T-helper 2 cell treated with Interferon-gamma antibody and Interleukin-4, amounts not matched to agents 5 μg/mL and 100 μg/mL, for 36 hours (primary cell): ENCODE measurements at regions not wholly inside any gene's neighbourhood (a gene's known extent, or its start where the extent isn't known, plus 50 kb on each side); places are given as distances from the start of the nearest gene placed in this dataset.
"Not testable (repeated sequence)": the region's sequence is repeated elsewhere in the genome, so short reads cannot be mapped to it uniquely, and the experiment has no call there.

ENCODE experiments used
- DNase-seq: peaks from one replicate; pipeline ENCODE4 v3.0.0; 2021; ENCODE audit warnings: low spot score
- H3K27ac Mint-ChIP-seq: one replicate; pipeline ENCODE4 v1.8.0; 2021; ENCODE audit warnings: mild to moderate bottlenecking, mixed read lengths
- H3K27me3 Mint-ChIP-seq: one replicate; pipeline ENCODE4 v1.8.0; 2021; ENCODE audit warnings: low read depth, mixed read lengths
- H3K36me3 Mint-ChIP-seq: one replicate; pipeline ENCODE4 v1.8.0; 2021; ENCODE audit warnings: low read depth, mixed read lengths
- H3K4me1 Mint-ChIP-seq: one replicate; pipeline ENCODE4 v1.8.0; 2021; ENCODE audit warnings: low read depth, mixed read lengths
- H3K4me3 Mint-ChIP-seq: one replicate; pipeline ENCODE4 v1.8.0; 2022; ENCODE audit warnings: mild to moderate bottlenecking, moderate library complexity, mixed read lengths
- H3K9me3 Mint-ChIP-seq: one replicate; pipeline ENCODE4 v1.8.0; 2021; ENCODE audit warnings: mixed read lengths

DNA sequence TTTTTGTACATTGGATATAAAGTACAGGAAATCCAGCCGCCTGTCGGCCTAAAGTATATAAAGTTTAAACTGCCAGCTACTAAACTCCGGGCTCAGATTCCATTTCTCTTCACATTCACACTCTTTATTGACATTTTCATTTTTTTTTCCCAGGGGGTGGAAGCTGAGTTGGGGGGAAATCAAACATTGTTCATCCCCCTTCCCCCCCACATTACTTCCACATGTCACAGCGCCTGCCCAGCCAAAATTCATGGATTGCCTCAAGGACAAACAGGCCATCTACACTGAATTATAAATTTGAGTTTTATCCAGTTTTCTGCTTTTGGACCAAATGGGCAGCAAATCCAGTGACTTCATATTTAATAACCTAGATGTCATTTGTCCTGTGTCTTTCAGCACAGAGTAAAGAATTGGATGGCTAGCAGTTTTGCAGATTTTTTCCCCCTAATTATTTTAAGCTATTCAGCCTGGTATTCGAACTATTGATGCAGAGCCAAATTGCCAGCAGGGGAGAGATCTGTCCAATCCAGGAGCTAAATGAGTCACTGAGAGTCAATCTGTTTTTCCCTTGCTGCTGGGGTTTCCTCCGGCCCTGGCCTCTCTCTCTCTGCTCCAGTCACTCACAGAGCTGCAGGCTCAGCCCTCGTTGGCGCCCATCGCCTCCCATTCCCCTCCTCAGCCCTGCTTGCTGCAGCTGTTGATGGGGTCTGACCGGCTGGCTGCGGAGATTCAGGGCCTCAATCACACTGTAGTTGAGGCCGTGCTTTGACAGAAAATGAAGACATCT, 98.0 kb downstream of the LMO4 start:
- no peaks in the 10 kb centered on the region for H3K9me3 Mint-ChIP-seq

DNA sequence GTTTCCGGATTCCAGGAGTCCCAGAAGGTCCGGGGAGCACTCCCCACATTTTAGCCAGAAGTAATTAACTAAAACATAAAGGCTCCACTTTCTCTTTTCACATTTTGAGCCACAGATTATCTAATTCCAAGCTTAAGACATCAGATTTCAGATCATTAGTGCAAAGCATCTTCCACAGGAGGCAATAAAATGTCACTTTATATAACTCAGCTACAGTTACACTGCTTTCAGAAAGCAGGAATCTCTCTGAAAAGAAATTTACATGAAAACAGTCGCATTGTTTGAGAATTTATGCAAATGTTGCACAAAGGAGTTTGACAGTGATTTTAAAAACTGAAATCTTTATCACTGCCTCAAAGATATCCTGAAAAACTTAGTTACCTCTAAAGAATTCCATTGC, 99.7 kb downstream of the LMO4 start:
- no peaks in the 10 kb centered on the region for H3K36me3 Mint-ChIP-seq
- no peak for DNase-seq
- H3K4me1 Mint-ChIP-seq: no peaks in the 10 kb centered on the region
- H3K4me3 Mint-ChIP-seq: no peak overlapping the region
- peaks cover 31% of the 10 kb centered on the region for H3K27me3 Mint-ChIP-seq
- no peak overlapping the region for H3K27ac Mint-ChIP-seq
- H3K9me3 Mint-ChIP-seq: no peaks in the 10 kb centered on the region

More for the DNA sequence above, 98.0 kb downstream of the LMO4 start:
- no peak overlapping the region for H3K4me3 Mint-ChIP-seq
- H3K4me1 Mint-ChIP-seq: no peaks in the 10 kb centered on the region
- no peak overlapping the region for H3K27ac Mint-ChIP-seq
- peaks cover 26% of the 10 kb centered on the region for H3K27me3 Mint-ChIP-seq
- no peak for DNase-seq
- no peaks in the 10 kb centered on the region for H3K36me3 Mint-ChIP-seq

DNA sequence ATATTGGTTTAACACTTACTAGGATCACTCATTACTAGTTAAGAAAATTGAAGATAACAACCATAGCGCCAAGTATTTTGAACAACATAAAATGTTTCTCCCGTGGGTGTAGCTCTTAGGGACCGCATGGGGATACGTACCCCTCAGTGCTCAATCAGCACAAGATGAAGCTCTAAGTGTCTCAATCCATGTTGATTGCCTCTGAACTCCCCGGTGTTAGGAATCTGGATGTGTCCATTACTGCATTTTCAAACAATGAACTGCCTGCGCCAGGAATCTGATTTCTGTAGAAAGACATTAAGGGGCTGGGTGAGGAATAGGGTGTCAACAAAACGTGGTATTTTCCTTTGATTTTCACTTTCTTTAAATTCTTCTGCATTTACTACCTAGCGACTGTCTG, 100.2 kb downstream of the LMO4 start:
- DNase-seq: no peak
- Mint-ChIP-seq H3K27me3 (peaks cover 31% of the 10 kb centered on the region), H3K36me3 (no peaks in the 10 kb centered on the region), H3K27ac (no peak overlapping the region), H3K4me3 (no peak overlapping the region), H3K9me3 (no peaks in the 10 kb centered on the region), H3K4me1 (no peaks in the 10 kb centered on the region)

DNA sequence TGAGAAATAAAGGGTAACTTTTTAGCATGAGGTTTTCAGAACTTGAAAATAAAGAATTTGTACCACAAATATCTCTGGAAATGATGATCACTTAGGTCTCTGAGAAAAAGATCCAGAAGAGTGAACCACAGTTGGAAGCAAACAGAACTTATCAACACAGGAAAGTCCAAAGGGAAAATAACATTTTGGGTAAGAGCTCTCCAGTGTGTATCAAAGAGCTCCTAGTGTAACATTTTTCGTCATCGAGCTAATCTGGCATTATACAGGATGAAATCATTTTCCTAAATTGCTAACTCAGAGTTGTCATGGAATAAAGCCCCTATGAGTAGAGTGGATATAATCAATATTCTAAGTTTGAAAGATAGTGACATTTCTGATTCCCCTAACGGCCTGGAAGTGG, 104.0 kb downstream of the LMO4 start:
- Mint-ChIP-seq H3K4me1 (peaks cover 7% of the 10 kb centered on the region), H3K27me3 (peaks cover 31% of the 10 kb centered on the region)

DNA sequence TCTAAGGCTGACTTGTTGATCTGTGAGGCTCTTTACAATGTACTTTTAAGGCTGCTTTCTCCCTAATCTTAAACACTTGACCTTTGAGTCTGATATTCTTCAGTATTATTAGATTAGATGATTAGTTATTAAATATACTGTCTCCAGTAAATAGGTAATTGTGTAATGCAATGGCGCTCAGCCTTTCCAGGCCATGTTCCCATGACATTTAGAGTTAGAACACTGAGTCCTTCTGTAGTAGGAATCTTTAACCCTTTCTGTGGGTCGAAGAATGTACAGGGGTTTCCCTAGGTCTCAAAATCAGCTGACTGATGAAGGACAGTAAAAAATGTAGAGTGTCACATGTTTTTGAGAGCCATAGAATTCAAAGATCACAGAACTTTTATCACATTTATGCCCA, 104.4 kb downstream of the LMO4 start:
- not testable (repeated sequence) for H3K36me3 Mint-ChIP-seq, H3K4me1 Mint-ChIP-seq, DNase-seq, H3K9me3 Mint-ChIP-seq, H3K4me3 Mint-ChIP-seq, H3K27ac Mint-ChIP-seq
- peaks cover 31% of the 10 kb centered on the region for H3K27me3 Mint-ChIP-seq

More for the DNA sequence above, 104.0 kb downstream of the LMO4 start:
- H3K36me3 Mint-ChIP-seq: no peaks in the 10 kb centered on the region
- DNase-seq: no peak
- H3K27ac Mint-ChIP-seq: no peak overlapping the region
- H3K9me3 Mint-ChIP-seq: no peaks in the 10 kb centered on the region
- no peak overlapping the region for H3K4me3 Mint-ChIP-seq

DNA sequence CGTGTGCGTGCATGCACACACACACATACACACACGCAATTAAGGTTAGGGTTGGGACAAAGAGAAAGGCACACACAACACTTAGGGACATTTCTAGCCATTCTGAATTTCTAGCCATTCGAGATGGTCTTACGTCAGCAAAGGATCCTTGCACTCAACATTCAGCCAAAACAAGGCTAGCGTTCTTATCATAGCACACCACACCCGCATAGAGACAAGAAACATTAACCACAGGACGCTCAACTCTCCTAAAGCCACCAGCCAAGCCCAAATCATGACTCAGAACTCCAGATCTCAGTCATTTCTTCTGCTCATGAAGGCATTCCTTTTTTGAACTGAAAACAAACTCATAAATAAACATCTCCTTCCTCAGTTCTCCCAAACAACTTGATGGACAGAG, 106.8 kb downstream of the LMO4 start:
- no peaks in the 10 kb centered on the region for H3K9me3 Mint-ChIP-seq
- peak; percentile 29 for DNase-seq
- no peak overlapping the region for H3K4me3 Mint-ChIP-seq
- H3K27ac Mint-ChIP-seq: no peak overlapping the region
- peaks cover 7% of the 10 kb centered on the region for H3K4me1 Mint-ChIP-seq
- H3K36me3 Mint-ChIP-seq: no peaks in the 10 kb centered on the region
- H3K27me3 Mint-ChIP-seq: peaks cover 22% of the 10 kb centered on the region

DNA sequence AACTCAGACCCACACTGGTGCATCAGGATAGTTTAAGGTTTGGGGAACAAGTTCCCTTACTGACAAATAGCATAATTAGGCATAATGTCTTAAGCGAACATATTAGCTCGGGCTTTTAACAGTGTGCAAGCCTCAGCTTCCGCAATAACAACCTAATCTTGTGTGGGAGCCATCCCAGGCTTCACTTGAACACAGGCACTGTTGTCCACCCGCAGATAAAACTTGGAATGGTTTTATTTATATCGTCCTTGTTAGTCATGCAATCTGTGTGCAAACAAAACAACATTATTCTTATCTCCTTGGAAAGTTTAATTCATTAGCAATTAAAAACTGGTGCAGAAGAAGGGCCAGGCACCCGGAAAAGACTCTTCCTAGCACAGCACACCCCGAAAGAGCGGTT, 107.4 kb downstream of the LMO4 start:
- not testable (repeated sequence) for H3K9me3 Mint-ChIP-seq, DNase-seq, H3K36me3 Mint-ChIP-seq, H3K4me1 Mint-ChIP-seq, H3K4me3 Mint-ChIP-seq, H3K27ac Mint-ChIP-seq
- H3K27me3 Mint-ChIP-seq: peaks cover 23% of the 10 kb centered on the region

DNA sequence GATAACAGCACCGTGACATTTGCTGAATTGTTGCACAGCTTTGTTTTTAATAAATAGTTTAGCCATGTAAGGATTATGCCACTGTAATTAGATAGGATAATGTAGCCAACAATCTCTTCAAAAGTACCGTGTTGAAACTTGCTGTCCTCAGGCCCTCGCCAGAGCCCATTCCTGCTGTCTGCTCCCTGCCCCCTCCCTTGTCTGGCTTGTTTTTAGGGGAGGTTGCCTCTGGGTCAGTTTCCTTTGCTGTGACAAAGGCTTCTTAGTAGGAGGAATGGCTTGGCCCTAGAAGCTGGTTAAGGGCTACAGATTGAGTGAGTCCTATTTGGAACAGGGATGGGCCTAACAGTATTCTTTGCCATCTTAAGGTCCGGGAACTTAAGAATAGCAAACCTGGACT, 107.9 kb downstream of the LMO4 start:
- peaks cover 7% of the 10 kb centered on the region for H3K4me1 Mint-ChIP-seq
- DNase-seq: no peak
- peaks cover 22% of the 10 kb centered on the region for H3K27me3 Mint-ChIP-seq
- H3K27ac Mint-ChIP-seq: no peak overlapping the region
- H3K4me3 Mint-ChIP-seq: no peak overlapping the region
- H3K36me3 Mint-ChIP-seq: no peaks in the 10 kb centered on the region
- H3K9me3 Mint-ChIP-seq: no peaks in the 10 kb centered on the region

DNA sequence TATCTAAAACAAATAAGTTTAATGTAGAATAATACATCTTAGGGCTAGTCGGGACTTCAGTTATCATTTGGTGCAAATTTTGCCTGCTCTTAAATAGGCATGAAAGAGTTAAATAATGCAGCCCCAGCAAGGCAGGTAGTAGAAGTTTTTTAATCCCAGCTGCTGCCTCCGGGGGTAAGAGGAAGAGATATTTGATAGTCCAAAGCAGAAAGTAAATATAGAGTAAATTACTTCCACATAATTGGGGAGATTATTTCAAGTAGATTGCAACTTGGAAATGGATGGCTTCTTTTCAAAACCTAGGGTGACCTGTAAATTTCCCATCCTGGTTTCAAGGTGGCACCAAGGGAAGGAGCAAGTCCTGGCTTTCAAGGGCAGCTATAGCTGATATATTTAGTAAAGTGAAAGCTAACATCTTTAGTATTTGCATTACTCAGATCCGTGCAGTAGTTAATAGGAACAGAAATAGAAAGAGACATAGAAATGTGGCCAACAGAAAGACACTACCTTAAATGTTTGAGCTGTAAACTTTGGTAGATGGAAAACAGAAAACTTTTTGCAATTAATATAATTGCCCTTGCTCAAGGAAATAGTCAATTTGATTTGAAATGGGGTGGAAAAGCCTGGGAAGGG, 109.1 kb downstream of the LMO4 start:
- peaks cover 15% of the 10 kb centered on the region for H3K27me3 Mint-ChIP-seq
- H3K9me3 Mint-ChIP-seq: no peaks in the 10 kb centered on the region
- DNase-seq: no peak
- no peak overlapping the region for H3K4me3 Mint-ChIP-seq
- peaks cover 7% of the 10 kb centered on the region for H3K4me1 Mint-ChIP-seq
- no peaks in the 10 kb centered on the region for H3K36me3 Mint-ChIP-seq
- no peak overlapping the region for H3K27ac Mint-ChIP-seq

DNA sequence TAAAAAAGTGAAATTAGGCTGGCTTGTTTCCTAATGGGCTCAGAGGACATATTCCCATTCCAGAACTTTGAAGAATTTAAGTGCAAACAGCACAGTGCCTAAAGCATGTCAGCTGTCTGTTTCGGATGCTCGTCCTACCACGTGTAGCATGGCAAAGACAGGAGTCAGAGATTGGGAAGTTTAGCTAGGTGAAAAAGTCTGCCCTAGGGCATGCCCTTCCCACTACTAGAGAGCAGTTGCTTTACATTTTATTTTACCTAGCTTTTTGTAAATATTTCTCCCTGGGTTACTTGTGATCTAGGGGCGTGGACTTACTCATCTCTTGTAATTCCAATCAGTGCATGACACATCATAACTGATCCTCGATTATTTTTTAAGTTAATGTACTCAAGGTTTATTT, 111.1 kb downstream of the LMO4 start:
- no peaks in the 10 kb centered on the region for H3K36me3 Mint-ChIP-seq
- peaks cover 7% of the 10 kb centered on the region for H3K4me1 Mint-ChIP-seq
- H3K9me3 Mint-ChIP-seq: peaks cover 8% of the 10 kb centered on the region
- no peak for DNase-seq
- no peak overlapping the region for H3K27ac Mint-ChIP-seq
- no peak overlapping the region for H3K4me3 Mint-ChIP-seq
- H3K27me3 Mint-ChIP-seq: peaks cover 8% of the 10 kb centered on the region

DNA sequence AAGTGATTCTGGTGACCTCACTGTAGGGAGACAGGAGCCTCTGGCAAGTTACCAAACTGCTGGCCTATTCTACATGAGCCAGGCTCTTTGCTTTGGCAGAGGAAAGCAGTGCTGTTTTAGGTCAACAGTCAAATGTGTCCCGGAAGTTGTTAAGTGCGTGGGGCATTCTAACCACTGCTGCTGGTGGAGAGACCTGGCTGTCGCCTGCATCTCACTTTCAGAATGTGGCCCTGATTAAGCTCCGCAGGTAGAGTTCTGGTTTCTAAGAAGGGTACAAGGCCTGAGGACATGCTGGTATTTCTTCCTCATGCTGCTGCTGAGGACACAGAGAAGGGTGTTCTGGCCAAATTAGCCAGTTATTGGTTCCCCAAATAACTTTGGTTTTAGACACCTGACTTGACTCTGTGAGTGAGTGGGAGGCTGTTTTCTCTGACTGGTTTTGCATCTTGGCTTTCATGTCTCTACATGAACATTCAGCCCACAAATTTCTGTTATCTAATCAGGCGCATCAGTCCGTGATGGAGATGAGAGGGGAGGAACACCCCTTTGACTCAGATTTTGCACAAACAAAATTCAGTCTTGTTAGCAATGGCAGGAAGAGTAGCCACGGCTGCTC, 120.8 kb downstream of the LMO4 start:
- Mint-ChIP-seq H3K4me3 (peak overlapping the region; percentile 61), H3K27me3 (peaks cover under 1% of the 10 kb centered on the region), H3K36me3 (peaks cover 3% of the 10 kb centered on the region), H3K9me3 (peaks cover 11% of the 10 kb centered on the region), H3K27ac (peak overlapping the region; percentile 88), H3K4me1 (peaks cover 22% of the 10 kb centered on the region)
- peak; percentile 55 for DNase-seq

DNA sequence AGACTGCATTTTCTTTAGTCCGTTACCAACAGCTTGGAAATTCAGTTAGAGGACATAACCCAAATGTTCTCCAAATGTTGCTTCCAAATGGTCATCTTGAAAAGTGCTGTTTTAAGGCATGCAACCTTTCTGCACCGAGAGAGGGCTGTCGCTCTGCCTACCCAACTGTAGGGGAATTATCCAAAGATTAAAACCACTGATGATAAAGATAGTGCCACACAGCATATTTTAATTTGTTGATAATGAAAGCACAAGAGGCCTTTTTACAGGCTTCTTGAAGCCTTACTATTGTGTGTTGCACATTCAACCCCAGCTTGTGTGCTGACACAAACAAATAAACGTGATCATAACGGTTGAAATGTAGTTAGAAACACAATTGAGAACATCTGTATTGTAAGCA, 121.5 kb downstream of the LMO4 start:
- H3K36me3 Mint-ChIP-seq: peaks cover 3% of the 10 kb centered on the region
- peak overlapping the region; percentile 88 for H3K27ac Mint-ChIP-seq
- H3K4me1 Mint-ChIP-seq: peaks cover 22% of the 10 kb centered on the region

DNA sequence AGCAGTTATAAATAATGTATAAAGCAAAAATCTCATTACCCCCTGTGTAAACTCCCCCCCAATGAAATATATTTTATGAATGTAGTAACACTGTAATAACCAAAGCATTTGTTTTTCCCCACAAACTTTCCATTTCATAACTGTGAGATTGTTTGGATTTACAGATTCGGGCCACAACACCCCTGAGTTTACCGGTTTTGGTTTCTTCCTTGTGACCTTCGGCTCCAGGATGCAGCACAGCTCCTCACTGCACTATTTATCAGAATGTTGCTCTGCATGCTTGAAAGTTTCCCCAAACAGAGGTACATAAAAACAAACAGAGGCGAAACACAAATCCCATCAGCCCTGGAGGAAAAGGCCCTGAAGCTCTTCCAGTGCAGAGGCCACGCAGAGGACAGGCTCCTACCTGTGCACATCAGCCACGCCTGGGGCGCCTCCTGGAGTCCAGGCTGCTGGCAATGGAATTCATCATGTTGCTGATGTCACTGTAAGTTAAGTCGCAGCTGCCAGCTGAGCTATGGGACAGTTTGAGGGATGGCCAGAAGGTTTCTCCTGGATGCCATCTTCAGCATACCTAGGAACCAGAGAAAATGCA, 122.0 kb downstream of the LMO4 start:
- H3K27ac Mint-ChIP-seq: no peak overlapping the region
- H3K4me3 Mint-ChIP-seq: no peak overlapping the region
- H3K4me1 Mint-ChIP-seq: peaks cover 22% of the 10 kb centered on the region
- peaks cover 2% of the 10 kb centered on the region for H3K36me3 Mint-ChIP-seq
- peaks cover 10% of the 10 kb centered on the region for H3K27me3 Mint-ChIP-seq
- DNase-seq: no peak
- peaks cover 2% of the 10 kb centered on the region for H3K9me3 Mint-ChIP-seq

More for the DNA sequence above, 121.5 kb downstream of the LMO4 start:
- DNase-seq: no peak
- Mint-ChIP-seq H3K9me3 (peaks cover 8% of the 10 kb centered on the region), H3K27me3 (peaks cover 7% of the 10 kb centered on the region), H3K4me3 (peak overlapping the region; percentile 61)
